Activated naive CD4-positive, alpha-beta T cell treated with Interleukin-2 at 50 U/mL for 16 hours (primary cell): ENCODE measurements at regions not wholly inside any gene's neighbourhood (a gene's known extent, or its start where the extent isn't known, plus 50 kb on each side); places are given as distances from the start of the nearest gene placed in this dataset.

ENCODE experiments used
- DNase-seq: peaks from one replicate; pipeline ENCODE4 v3.0.0-alpha.2; 2020

- DNase-seq: no peak
These were observed 73.9 kb downstream of the CASP3 start for GRCh38 chr4:184575306-184575705.

DNA sequence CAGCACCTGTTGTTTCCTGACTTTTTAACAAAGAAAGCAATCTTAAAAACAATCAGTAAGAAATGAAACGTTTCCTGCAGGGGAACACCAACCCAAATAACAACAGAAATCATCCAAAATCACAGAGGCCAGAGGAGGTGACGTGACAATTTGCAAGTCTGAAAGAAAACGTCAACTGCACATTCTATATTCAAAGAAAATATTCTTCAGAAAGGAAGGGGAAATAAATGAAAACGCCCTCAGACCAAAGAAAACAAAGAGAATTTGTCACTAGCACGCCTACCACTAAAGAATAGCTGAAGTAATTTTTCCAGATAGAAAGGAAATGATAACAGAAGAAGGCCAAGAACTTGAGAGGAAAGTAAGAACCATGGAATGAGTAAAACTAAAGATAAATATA is 74.4 kb downstream of the CASP3 start:
- DNase-seq: no peak

DNA sequence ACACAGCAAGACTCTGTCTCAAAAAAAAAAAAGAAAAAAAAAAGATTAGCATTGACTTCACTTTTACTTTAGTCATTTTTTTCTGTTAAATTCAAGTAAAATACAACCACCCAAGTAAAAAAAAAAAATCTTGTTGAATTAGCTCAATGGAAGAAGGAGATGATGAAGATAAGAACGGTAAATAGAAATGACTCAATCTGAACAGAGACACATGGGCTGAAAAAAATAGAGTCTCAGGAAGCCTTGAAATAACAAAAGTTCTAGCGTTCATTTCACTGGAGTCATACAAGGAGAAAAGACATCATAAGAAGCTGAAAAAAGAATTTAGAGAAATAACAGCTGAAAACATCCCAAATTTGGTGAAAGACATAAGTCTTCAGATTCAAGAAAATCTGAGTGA is 75.5 kb downstream of the CASP3 start:
- no peak for DNase-seq

DNA sequence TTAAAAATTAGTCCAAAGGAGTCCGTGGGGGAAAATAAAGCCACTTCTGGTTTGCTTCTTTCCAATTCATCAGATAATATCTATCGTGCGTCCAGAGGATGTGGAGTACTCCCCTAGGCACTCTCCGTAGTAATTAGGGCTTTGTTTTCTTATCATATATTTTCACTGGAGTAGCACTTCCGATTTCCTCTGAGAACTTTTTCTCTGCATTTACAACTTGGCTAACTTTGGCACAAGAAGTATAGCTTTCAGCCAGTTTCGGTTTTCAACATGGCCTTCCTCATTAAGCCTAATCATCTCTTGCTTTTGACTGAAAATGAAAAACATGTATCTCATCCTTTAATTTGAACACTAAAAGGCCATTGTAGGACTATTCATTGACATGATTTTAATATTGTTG is 80.5 kb downstream of the CASP3 start:
- DNase-seq: no peak

GRCh38 chr4:184563621-184564020 is 85.6 kb downstream of the CASP3 start:
- no peak for DNase-seq

DNA sequence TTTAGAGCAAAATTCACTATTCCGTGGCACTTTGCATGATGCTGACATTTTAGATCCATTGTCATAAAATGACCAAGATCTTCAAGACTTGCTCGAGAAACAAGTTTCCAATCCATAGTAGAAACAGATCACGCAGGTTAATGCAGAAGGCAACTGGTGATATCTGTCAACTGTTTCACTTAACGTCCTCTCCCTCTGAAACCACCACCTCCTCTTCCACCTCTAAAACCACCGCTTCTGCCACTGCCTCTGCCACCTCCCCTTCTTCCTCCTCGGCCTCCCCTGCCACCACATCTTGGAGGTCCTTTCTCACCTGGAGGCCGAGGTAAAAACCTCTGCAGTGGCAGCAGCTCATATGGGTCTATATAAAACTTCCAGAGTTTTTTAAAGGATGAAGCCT is 84.6 kb upstream of the IRF2 start:
- no peak for DNase-seq

- DNase-seq: no peak
These were observed 79.5 kb upstream of the IRF2 start for GRCh38 chr4:184553891-184554290.

- no peak for DNase-seq
These were observed 76.1 kb upstream of the IRF2 start for GRCh38 chr4:184550476-184550875.

- DNase-seq: no peak
These were observed 74.4 kb upstream of the IRF2 start for GRCh38 chr4:184548648-184549341.

DNA sequence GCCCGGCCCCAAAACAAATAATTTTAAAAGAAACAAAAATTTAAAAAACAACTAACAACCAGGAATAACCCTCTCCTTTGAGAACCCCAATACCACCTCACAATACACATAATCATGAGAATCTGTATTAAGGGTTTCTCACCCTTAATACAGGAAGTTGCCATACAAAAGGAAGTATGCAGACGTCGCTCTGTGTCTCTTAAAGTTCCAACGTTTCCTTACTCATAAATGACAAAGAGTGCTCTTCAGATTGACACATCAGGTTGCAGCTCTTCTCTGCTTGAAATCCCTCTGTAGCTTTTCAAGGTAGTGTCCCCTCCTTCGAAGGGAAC is 73.9 kb upstream of the IRF2 start:
- DNase-seq: no peak

- no peak for DNase-seq
These were observed 70.5 kb upstream of the IRF2 start for GRCh38 chr4:184544788-184545409.

DNA sequence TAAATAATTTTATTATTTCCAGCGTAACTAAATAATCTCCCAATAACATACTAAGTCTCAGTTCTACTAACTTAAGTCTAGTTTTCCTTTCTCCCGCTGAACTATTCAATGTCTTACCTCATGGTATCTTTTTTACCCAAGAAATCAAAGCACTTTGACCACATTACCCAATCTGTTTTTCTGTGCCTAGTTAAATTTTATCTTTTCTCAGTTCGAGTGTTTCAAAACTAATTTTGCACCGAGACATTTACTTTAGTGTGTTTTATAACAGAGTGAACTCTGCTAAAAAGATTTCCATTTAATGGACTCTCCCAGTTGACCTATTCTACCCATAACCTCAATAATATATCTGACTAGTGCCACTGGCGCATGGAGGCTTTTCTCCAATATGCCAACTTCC is 67.6 kb upstream of the IRF2 start:
- no peak for DNase-seq

DNA sequence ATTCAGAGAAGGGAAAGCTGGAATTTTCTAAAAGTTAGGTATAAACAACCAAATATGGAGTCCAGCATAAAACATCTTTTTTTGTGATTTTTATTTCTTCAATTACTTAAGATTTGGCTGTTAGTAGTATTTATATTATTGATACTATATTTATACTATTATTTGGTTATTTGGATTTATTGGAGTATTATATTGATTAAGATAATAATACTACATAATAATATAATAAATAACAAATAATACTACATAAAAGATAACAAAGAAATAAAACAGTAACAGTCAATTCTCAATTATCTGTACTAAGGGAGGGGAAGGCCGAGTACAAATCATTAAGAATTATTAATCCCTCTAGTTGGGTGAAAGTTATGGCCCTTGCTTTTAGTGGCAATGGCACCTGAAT is 66.0 kb upstream of the IRF2 start:
- no peak for DNase-seq

- peak; percentile 62 for DNase-seq
These were observed 63.8 kb upstream of the IRF2 start for GRCh38 chr4:184538023-184538599.

DNA sequence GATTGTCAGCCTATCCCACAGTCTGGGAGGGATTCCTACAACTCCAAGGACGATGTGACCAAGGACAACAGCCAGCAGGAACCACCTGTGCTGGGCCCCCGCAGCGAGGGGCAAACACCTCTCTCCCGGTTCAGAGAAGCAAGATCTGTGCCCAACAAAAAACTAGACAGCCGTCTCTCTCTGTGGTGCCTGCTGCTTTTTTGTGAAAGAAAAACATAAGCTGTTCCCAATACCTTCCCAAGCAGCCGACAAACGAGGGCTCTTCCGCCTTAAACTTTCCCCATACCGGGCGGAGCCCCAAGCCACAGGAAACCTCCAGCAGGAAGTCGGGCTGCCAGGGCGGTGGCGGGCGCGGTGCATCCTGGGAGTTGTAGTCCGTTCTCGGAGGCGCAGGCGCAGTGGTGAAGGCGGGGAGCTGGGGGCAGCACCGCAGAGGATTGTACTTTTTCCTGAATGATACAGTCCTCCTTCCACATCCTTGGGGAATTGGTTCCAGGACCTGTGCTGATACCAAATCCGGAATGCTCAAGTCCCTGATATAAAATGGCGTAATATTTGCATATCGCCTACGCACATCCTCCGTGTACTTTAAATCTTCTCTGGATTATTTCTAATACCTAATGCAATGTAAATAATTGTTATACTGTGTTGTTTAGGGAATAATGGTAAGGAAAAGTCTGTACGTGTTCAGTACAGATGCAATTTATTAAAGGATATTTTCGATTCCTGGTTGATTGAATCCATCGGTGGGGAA is 63.1 kb upstream of the IRF2 start:
- DNase-seq: peak; percentile 91

DNA sequence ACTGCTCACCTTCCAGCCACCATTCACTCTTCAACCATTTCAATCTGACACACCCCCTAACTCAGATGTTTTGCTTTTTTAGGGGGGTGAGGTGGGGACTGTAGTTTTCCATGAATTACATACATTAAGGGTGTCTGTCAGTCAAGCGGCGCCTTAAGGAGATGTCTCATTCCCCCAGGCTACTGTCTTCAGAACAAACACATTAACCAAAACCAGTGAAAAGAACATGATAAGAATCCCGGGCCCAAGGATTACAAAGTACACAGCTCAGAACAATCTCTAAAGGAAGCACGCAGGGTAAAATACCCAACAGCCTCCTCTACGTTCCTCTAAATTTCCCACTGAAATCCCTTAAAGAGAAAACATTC is 62.5 kb upstream of the IRF2 start:
- no peak for DNase-seq

DNA sequence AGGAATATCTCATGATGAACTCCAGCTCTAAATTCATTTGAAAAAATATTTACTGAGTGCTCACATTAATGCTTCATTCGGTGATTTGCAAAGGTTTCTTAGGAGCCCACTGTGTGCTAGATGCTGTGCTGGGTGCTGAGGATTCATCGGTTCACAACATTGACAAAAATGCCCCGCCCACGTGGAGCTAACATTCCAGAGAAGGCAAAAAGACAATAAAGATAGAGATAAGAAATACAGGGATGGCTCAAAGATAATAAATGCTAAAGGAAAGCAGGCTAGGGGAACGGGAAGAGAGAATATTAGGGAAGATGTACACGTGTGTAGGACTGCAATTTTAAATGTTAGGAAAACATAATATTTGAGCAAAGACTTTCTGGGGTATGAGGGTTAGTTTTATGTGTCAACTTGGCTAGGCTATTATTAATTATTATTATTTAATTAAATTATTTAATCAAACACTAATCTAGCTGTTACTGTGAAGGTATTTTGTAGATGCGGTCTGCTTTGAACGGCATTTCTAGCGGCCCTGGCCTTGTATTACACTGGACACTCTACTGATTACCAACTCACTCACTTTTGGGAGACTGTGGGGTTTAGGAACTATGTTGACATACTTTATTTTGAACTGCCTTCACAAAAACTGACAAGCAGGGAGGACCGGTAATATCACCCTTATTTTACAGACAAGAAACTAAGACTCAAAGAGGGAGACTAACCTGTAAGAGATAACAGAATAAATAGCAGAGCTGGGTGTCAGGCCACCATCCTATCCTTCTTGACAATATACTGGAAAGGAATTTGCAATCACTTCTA is 61.9 kb upstream of the IRF2 start:
- DNase-seq: no peak

- no peak for DNase-seq
These were observed 60.4 kb upstream of the IRF2 start for GRCh38 chr4:184534511-184535391.

GRCh38 chr4:184533908-184534307 is 59.6 kb upstream of the IRF2 start:
- no peak for DNase-seq

- DNase-seq: no peak
These were observed 56.7 kb upstream of the IRF2 start for GRCh38 chr4:184531008-184531407.

DNA sequence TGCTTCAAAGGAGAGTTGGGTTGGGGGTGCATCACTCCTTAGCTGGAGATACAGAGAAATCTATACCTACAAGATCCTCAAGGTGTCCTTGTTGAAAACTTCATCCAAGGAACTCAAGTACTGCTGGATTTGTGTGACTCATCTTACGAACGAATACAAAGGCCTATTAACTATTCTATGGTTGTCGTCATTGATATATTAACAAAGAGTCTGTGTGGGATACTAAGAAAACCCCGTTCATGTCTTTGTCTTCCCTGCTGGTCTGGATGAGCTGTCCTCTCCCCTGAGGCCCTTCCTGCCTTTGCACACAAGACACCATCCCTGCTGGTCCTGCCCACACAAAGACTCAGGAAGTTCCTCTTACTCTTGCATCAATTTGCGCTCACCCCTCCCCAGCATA is 54.9 kb upstream of the IRF2 start:
- no peak for DNase-seq

DNA sequence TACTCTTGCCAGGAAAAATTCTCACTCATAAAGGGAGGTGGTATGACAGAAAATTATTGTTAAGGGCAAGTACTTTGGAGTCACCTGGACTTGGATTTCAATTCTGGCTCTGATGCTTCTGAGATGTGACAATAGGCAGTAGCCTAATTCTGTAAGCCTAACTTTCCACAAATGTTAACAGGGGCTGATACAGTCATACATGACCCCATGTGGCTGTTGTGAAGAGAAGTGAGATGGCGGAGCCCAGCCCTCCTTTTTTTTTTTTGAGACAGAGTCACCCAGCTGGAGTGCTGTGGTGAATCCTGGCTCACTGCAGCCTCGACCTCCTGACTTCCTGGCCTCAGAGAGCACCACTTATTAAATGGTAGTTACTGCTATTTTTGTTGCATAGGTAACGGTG is 54.4 kb upstream of the IRF2 start:
- DNase-seq: no peak
